ENCODE measurements at regions not wholly inside any gene's neighbourhood (a gene's known extent, or its start where the extent isn't known, plus 50 kb on each side); places are given as distances from the start of the nearest gene placed in this dataset.

DNA sequence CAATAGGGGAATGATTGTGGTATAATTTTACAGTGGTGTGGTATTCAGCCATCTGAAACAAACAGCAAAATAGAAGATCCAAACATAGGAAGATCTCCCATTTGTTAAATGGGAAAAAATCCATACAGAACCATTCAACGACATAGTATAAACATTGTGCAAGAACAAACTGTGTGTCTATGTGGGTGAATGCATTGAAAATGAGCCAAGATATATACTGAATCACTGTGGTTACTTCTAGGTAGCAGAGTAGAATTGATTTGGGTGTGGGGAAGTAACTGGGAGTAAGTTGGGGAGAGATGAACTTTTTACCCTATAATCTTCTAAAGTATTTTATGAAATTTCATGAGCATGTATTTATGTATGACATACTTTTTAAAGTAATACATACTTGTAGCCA, 123.1 kb upstream of the UMPS start:
- no peaks in the 10 kb centered on the region for H3K36me3 ChIP-seq (ENCODE audit: insufficient read depth, insufficient read length, low read length)
- H3K27me3 ChIP-seq (ENCODE audit: insufficient read depth, insufficient read length) = no peaks in the 10 kb centered on the region
- H3K4me3 ChIP-seq (ENCODE audit: insufficient read length, low read depth) = no peak overlapping the region
- TF ChIP-seq YY1 (IDR thresholded peaks at IDR 0.05; ENCODE audit: insufficient read depth, insufficient read length) (no peak), ZNF274 (IDR thresholded peaks at IDR 0.05; ENCODE audit: low read depth, low read length) (no peak), SUZ12 (IDR thresholded peaks at IDR 0.05; ENCODE audit: extremely low read depth, insufficient read depth, insufficient read length) (no peak)
- H3K9me3 ChIP-seq (ENCODE audit: insufficient read depth, low read length) = no peaks in the 10 kb centered on the region
- H3K4me1 ChIP-seq (ENCODE audit: insufficient read depth, insufficient read length) = no peaks in the 10 kb centered on the region
- no peak for DNase-seq (ENCODE audit: low read depth, low spot score)
- H3K9ac ChIP-seq (ENCODE audit: insufficient read length, low read depth) = no peak overlapping the region

GRCh38 chr3:124609402-124609801, 120.8 kb upstream of the UMPS start:
- Histone ChIP-seq H3K9ac (ENCODE audit: insufficient read length, low read depth) (no peak overlapping the region), H3K36me3 (ENCODE audit: insufficient read depth, insufficient read length, low read length) (no peaks in the 10 kb centered on the region), H3K4me3 (ENCODE audit: insufficient read length, low read depth) (no peak overlapping the region), H3K27me3 (ENCODE audit: insufficient read depth, insufficient read length) (no peaks in the 10 kb centered on the region), H3K9me3 (ENCODE audit: insufficient read depth, low read length) (no peaks in the 10 kb centered on the region), H3K4me1 (ENCODE audit: insufficient read depth, insufficient read length) (no peaks in the 10 kb centered on the region)
- no peak for DNase-seq (ENCODE audit: low read depth, low spot score)
- TF ChIP-seq ZNF274 (IDR thresholded peaks at IDR 0.05; ENCODE audit: low read depth, low read length) (no peak), SUZ12 (IDR thresholded peaks at IDR 0.05; ENCODE audit: extremely low read depth, insufficient read depth, insufficient read length) (no peak), YY1 (IDR thresholded peaks at IDR 0.05; ENCODE audit: insufficient read depth, insufficient read length) (no peak)

DNA sequence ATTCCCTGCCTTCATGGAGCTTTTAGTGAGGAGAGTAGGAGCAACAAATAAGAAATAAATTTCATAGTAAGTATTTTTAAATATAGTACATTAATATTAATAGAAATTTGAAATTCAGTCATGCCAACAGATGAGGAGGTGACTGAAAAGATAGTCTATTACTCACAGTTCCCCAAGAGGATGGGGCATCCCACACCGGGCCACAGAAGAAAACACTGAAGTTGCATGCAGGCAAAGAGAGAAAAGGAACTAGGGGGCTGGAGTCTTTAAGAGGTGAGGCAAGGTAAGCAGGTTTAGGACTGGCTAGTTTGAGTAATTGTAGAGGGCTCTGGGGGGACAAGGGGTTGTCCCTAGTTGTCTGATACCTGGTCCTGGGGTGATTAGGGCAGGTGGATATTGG, 120.1 kb upstream of the UMPS start:
- no peak overlapping the region for H3K9ac ChIP-seq (ENCODE audit: insufficient read length, low read depth)
- H3K9me3 ChIP-seq (ENCODE audit: insufficient read depth, low read length) = no peaks in the 10 kb centered on the region
- DNase-seq (ENCODE audit: low read depth, low spot score) = no peak
- H3K27me3 ChIP-seq (ENCODE audit: insufficient read depth, insufficient read length) = no peaks in the 10 kb centered on the region
- no peaks in the 10 kb centered on the region for H3K36me3 ChIP-seq (ENCODE audit: insufficient read depth, insufficient read length, low read length)
- no peaks in the 10 kb centered on the region for H3K4me1 ChIP-seq (ENCODE audit: insufficient read depth, insufficient read length)
- no peak overlapping the region for H3K4me3 ChIP-seq (ENCODE audit: insufficient read length, low read depth)
- TF ChIP-seq ZNF274 (IDR thresholded peaks at IDR 0.05; ENCODE audit: low read depth, low read length) (no peak), SUZ12 (IDR thresholded peaks at IDR 0.05; ENCODE audit: extremely low read depth, insufficient read depth, insufficient read length) (no peak), YY1 (IDR thresholded peaks at IDR 0.05; ENCODE audit: insufficient read depth, insufficient read length) (no peak)

GRCh38 chr3:124611520-124611919, 118.7 kb upstream of the UMPS start:
- Histone ChIP-seq H3K27me3 (ENCODE audit: insufficient read depth, insufficient read length) (no peaks in the 10 kb centered on the region), H3K9ac (ENCODE audit: insufficient read length, low read depth) (no peak overlapping the region), H3K9me3 (ENCODE audit: insufficient read depth, low read length) (no peaks in the 10 kb centered on the region), H3K36me3 (ENCODE audit: insufficient read depth, insufficient read length, low read length) (no peaks in the 10 kb centered on the region), H3K4me3 (ENCODE audit: insufficient read length, low read depth) (no peak overlapping the region), H3K4me1 (ENCODE audit: insufficient read depth, insufficient read length) (no peaks in the 10 kb centered on the region)
- TF ChIP-seq ZNF274 (IDR thresholded peaks at IDR 0.05; ENCODE audit: low read depth, low read length) = no peak
- no peak for TF ChIP-seq SUZ12 (IDR thresholded peaks at IDR 0.05; ENCODE audit: extremely low read depth, insufficient read depth, insufficient read length)
- no peak for TF ChIP-seq YY1 (IDR thresholded peaks at IDR 0.05; ENCODE audit: insufficient read depth, insufficient read length)
- DNase-seq (ENCODE audit: low read depth, low spot score) = no peak

GRCh38 chr3:124615896-124616543, 114.2 kb upstream of the UMPS start:
- Histone ChIP-seq H3K4me1 (ENCODE audit: insufficient read depth, insufficient read length) (no peaks in the 10 kb centered on the region), H3K27me3 (ENCODE audit: insufficient read depth, insufficient read length) (no peaks in the 10 kb centered on the region)
- TF ChIP-seq SUZ12 (IDR thresholded peaks at IDR 0.05; ENCODE audit: extremely low read depth, insufficient read depth, insufficient read length) = no peak
- TF ChIP-seq ZNF274 (IDR thresholded peaks at IDR 0.05; ENCODE audit: low read depth, low read length) = no peak
- TF ChIP-seq YY1 (IDR thresholded peaks at IDR 0.05; ENCODE audit: insufficient read depth, insufficient read length) = no peak

DNA sequence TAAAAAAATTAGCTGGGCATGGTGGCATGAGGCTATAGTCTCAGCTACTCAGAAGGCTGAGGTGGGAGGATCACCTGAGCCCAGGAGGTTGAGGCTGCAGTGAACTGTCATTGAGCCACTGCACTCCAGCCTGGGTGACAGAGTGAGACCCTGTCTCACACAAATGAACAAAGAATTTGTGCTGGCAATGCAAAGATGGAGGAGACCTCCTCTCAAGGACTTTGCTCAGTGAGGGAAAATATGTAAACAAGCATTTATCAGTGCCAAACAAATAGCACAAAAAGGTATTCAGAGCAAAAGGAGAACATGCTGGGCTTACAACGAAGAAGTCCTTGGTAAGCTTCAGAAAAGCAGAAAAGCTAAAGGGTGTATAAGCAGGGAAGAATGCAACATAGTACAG, 113.1 kb upstream of the UMPS start:
- H3K4me3 ChIP-seq (ENCODE audit: insufficient read length, low read depth) = no peak overlapping the region
- DNase-seq (ENCODE audit: low read depth, low spot score) = no peak

More at GRCh38 chr3:124615896-124616543, 114.2 kb upstream of the UMPS start:
- H3K4me3 ChIP-seq (ENCODE audit: insufficient read length, low read depth) = no peak overlapping the region
- no peak for DNase-seq (ENCODE audit: low read depth, low spot score)
- H3K9me3 ChIP-seq (ENCODE audit: insufficient read depth, low read length) = no peaks in the 10 kb centered on the region
- no peak overlapping the region for H3K9ac ChIP-seq (ENCODE audit: insufficient read length, low read depth)
- H3K36me3 ChIP-seq (ENCODE audit: insufficient read depth, insufficient read length, low read length) = no peaks in the 10 kb centered on the region

GRCh38 chr3:124619887-124620599, 110.2 kb upstream of the UMPS start:
- Histone ChIP-seq H3K9ac (ENCODE audit: insufficient read length, low read depth) (no peak overlapping the region), H3K4me1 (ENCODE audit: insufficient read depth, insufficient read length) (no peaks in the 10 kb centered on the region), H3K9me3 (ENCODE audit: insufficient read depth, low read length) (no peaks in the 10 kb centered on the region), H3K27me3 (ENCODE audit: insufficient read depth, insufficient read length) (no peaks in the 10 kb centered on the region), H3K36me3 (ENCODE audit: insufficient read depth, insufficient read length, low read length) (no peaks in the 10 kb centered on the region), H3K4me3 (ENCODE audit: insufficient read length, low read depth) (no peak overlapping the region)
- DNase-seq (ENCODE audit: low read depth, low spot score) = no peak
- TF ChIP-seq SUZ12 (IDR thresholded peaks at IDR 0.05; ENCODE audit: extremely low read depth, insufficient read depth, insufficient read length) = no peak
- no peak for TF ChIP-seq YY1 (IDR thresholded peaks at IDR 0.05; ENCODE audit: insufficient read depth, insufficient read length)

More for the DNA sequence above, 113.1 kb upstream of the UMPS start:
- no peaks in the 10 kb centered on the region for H3K36me3 ChIP-seq (ENCODE audit: insufficient read depth, insufficient read length, low read length)
- TF ChIP-seq ZNF274 (IDR thresholded peaks at IDR 0.05; ENCODE audit: low read depth, low read length) = no peak
- TF ChIP-seq SUZ12 (IDR thresholded peaks at IDR 0.05; ENCODE audit: extremely low read depth, insufficient read depth, insufficient read length) = no peak
- H3K4me1 ChIP-seq (ENCODE audit: insufficient read depth, insufficient read length) = no peaks in the 10 kb centered on the region
- no peak overlapping the region for H3K9ac ChIP-seq (ENCODE audit: insufficient read length, low read depth)
- H3K27me3 ChIP-seq (ENCODE audit: insufficient read depth, insufficient read length) = no peaks in the 10 kb centered on the region
- no peaks in the 10 kb centered on the region for H3K9me3 ChIP-seq (ENCODE audit: insufficient read depth, low read length)
